HK-2 (cell line): ENCODE measurements at regions not wholly inside any gene's neighbourhood (a gene's known extent, or its start where the extent isn't known, plus 50 kb on each side); places are given as distances from the start of the nearest gene placed in this dataset.
"Not testable (repeated sequence)": the region's sequence is repeated elsewhere in the genome, so short reads cannot be mapped to it uniquely, and the experiment has no call there.

Experiments used
- DNase-seq: peaks from one replicate; pipeline ENCODE4 v3.0.0-alpha.2; 2018; ENCODE audit not compliant: unreplicated experiment

DNA sequence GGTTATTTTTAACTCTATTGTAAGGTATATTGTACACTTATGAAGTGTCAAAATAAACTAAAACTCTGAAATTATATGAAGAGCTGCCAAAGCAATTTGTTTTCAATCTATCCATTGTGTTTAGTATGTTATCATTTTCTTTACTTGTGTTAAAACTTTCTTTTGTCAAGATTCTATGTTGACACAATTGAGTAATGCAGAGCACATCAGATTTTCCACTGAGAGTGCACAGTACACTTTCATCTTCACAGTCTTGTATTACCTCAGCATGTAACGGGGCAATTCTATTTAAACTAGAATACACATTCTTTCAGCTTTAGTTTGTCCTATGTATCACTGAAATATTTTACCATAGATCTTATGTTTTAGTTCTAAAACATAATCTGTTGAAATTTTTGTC lies 304.4 kb upstream of the ZC3H15 start:
- no peak for DNase-seq

DNA sequence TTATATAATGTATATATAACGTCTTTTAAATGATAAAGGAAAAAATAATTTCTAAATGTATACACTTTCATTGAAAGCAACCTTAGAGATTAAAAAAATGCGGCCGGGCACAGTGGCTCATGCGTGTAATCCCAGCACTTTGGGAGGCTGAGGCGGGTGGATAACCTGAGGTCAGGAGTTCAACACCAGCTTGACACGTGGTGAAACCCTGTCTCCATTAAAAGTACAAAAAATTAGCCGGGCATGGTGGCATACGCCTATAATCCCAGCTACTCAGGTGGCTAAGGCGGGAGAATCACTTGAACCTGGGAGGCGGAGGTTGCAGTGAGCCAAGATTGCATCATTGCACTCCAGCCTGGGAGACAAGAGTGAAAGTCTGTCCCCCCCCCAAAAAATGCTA lies 303.7 kb upstream of the ZC3H15 start:
- not testable (repeated sequence) for DNase-seq

DNA sequence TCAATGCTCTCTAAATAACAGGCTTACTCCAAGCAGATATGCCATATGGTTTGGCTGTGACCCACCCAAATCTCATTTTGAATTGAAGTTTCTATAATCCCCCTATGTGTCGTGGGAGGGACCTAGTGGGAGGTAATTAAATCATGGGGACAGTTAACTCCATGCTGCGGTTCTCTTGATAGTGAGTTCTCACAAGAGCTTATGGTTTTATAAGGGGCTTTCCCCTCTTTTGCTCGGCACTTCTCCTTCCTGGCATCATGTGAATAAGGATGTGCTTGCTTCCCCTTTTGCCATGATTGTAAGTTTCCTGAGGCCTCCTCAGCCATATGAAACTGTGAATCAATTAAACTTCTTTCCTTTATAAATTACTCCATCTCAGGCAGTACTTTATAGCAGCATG lies 302.7 kb upstream of the ZC3H15 start:
- no peak for DNase-seq

DNA sequence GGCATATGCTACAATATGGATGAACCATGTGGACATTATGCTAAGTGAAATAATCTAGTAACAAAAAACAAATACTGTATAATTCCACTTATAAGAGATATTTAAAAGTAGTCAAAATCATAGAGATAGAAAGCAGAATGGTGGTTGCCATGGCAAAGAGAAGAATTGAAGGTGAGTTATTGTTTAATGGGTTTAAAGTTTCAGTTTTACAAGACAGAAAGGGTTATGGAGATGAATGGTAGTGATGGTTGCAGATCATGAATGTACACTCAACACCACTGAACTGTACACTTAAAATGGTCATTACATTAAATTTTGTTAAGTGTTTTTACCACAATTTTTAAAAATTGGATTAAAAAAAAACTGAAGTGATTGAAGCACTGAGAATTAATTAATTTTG lies 298.2 kb upstream of the ZC3H15 start:
- DNase-seq, result no peak

DNA sequence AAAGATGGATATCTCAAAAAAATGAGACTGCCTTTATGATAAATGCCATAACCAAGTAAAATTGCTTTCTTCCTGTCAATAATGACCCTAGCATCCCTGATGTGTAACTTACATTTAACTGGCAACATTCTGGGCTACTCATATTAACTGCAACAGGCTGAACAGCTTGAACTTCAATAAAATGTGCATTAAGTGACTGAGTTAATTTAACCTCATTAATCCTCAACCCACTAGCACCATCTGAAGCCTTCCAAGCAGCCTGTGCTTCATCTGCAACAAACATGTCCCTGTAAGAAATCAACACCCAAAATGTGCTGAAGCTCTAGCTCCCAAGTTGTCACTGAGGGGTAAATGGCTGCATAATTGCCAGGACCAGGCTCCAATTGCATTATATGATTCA lies 296.2 kb upstream of the ZC3H15 start:
- no peak for DNase-seq

- DNase-seq, result no peak
Measured at GRCh38 chr2:186195696-186196095, 290.4 kb upstream of the ZC3H15 start.

DNA sequence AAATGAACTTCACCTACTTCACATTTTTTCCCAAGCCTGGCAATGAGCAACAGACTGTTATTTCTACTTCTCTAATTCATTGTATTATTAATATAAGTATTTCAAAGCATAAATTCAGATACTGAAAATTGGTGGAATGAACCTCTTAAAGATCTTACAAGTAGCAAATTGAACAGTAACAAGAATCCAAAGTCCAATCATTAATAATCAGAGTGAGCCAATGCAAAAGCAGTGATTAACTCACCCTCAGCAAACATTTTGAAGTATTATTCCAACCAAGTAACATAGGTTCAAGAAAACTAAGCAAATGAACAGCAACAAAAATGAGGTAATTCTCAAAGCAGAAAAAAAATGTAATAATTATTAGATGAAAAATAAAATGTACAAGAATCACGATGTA lies 288.1 kb upstream of the ZC3H15 start:
- no peak for DNase-seq

- no peak for DNase-seq
Measured at GRCh38 chr2:186199029-186199428, 287.0 kb upstream of the ZC3H15 start.

GRCh38 chr2:186201371-186201770 lies 284.7 kb upstream of the ZC3H15 start:
- DNase-seq, result no peak

GRCh38 chr2:186205254-186205911 lies 280.7 kb upstream of the ZC3H15 start:
- DNase-seq, result no peak

- no peak for DNase-seq
Measured at GRCh38 chr2:186209532-186209931, 276.5 kb upstream of the ZC3H15 start.

GRCh38 chr2:186220409-186220808 lies 265.7 kb upstream of the ZC3H15 start:
- no peak for DNase-seq

DNA sequence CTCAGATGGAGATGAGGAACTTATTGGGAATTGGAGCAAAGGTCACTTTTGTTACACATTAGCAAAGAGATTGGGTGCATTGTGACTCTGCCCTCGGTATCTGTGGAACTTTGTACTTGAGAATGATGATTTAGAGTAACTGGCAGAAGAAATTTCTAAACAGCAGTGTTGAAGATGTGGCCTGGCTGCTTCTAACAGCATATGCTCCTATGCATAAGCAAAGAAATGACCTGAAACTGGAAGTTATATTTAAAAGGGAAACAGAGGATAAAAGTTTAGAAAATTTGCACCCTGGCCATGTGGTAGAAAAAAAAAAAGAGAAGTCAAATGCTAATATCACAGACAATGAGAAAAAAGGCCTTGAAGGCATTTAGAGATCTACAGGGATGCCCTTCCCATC lies 256.8 kb upstream of the ZC3H15 start:
- DNase-seq, result no peak

DNA sequence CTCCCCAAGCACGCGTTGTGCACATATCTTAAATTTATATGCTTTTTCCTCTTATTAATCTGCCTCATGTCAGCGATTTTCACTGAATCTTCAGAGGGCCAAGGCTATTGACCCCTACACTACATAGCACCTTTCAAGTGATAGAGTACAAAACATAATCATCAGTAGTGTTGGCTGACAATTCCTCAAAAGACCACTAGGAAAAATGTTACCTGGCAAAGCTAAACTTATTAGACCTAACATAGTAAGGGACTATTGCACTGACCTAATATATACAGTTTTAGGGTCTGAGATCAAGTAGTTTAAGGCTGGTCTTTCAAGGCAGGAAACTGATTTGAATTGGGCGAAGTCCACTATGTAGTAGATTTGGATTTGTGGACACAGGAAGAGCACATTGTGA lies 244.2 kb upstream of the ZC3H15 start:
- DNase-seq, result no peak

- DNase-seq, result no peak
Measured at GRCh38 chr2:186254759-186255158, 231.3 kb upstream of the ZC3H15 start.

DNA sequence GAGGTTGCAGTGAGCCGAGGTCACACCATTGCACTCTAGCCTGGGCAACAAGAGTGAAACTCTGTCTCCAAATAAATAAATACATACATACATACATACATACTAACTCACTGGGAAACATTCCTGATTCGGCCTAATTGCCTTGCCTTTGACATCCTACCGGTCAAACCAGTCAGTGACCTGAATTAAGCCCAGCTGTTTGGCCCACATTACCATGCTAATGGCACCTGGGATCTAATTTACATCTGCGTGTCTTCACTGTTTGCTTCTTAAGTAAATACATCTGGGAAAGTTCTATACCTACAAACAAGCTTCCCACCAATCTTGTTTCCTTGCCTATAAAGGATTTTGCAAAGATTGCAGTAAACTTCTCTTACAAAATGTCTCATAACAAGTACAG lies 230.2 kb upstream of the ZC3H15 start:
- no peak for DNase-seq

DNA sequence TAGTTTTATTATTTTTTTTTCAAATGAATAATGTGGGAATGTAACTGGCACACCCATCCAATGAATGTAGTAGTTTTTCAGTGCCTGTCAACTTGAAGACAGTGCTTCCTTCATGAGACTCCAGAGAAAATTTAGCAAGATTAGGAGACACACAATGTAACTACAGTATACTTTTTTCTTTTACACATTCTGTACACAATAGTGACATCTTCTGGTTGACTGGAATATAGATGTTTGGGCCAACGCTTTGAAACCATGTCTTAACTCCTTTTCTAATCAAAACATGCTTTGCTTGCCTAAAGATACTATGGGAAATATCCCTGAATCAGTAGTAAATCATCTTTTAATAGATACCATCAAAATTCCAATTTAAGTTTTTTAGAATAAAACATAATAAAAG lies 229.5 kb upstream of the ZC3H15 start:
- no peak for DNase-seq

GRCh38 chr2:186263673-186264250 lies 222.3 kb upstream of the ZC3H15 start:
- DNase-seq, result no peak

GRCh38 chr2:186269536-186269935 lies 216.5 kb upstream of the ZC3H15 start:
- DNase-seq, result no peak

DNA sequence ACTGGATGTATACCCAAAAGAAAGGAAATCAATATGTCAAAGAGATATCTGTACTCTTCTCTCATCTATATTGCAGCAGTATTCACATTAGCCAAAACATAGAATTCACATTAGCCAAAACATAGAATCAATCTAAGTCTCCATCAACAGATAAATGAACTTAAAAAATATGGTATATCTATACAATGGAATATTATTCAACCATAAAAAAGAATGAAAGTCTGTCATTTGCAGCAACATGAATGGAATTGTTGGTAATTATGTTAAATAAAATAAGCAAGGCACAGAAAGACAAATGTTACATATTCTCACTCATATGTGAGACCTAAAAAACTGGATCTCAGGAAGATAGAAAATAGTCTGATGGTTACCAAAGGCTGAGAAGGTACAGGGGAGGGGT lies 212.1 kb upstream of the ZC3H15 start:
- no peak for DNase-seq

- DNase-seq, result no peak
Measured at GRCh38 chr2:186274936-186275575, 211.0 kb upstream of the ZC3H15 start.

- no peak for DNase-seq
Measured at GRCh38 chr2:186276909-186277308, 209.2 kb upstream of the ZC3H15 start.

GRCh38 chr2:186281726-186282125 lies 204.3 kb upstream of the ZC3H15 start:
- no peak for DNase-seq
